WTC11 (cell line): ENCODE measurements at regions not wholly inside any gene's neighbourhood (a gene's known extent, or its start where the extent isn't known, plus 50 kb on each side); places are given as distances from the start of the nearest gene placed in this dataset.

Source experiments
- CTCF ChIP-seq: fragments of 200-600 bp; IDR thresholded peaks from 2 replicates; pipeline ENCODE4 v1.8.0; 2022; ENCODE audit warnings: antibody characterized with exemption
- NR2C2 ChIP-seq: sonication (generic); formaldehyde crosslinking; IDR thresholded peaks from 2 replicates; pipeline ENCODE4 v1.8.0; 2022; ENCODE audit warnings: mild to moderate bottlenecking, missing genetic modification reagents
- SMAD4 ChIP-seq: sonication (generic); formaldehyde crosslinking; IDR thresholded peaks from 2 replicates; pipeline ENCODE4 v1.8.0; 2022; ENCODE audit warnings: mild to moderate bottlenecking, missing genetic modification reagents
- ZNF263 ChIP-seq: sonication (generic); formaldehyde crosslinking; IDR thresholded peaks from 2 replicates; pipeline ENCODE4 v1.8.1; 2022; ENCODE audit warnings: low read depth, mild to moderate bottlenecking, moderate library complexity, missing genetic modification reagents

- no peak for TF ChIP-seq SMAD4
- TF ChIP-seq CTCF = no peak
- no peak for TF ChIP-seq NR2C2 (CRISPR knock-in tag)
- no peak for TF ChIP-seq ZNF263 (CRISPR knock-in tag)
Observed at GRCh38 chr6:68546620-68547019, 88.5 kb upstream of the ADGRB3 start.
